ENCODE measurements at regions not wholly inside any gene's neighbourhood (a gene's known extent, or its start where the extent isn't known, plus 50 kb on each side); places are given as distances from the start of the nearest gene placed in this dataset.
"Not testable (repeated sequence)": the region's sequence is repeated elsewhere in the genome, so short reads cannot be mapped to it uniquely, and the experiment has no call there.

GRCh38 chr17:5895276-5895675 is 174.9 kb upstream of the WSCD1 start:
- Histone ChIP-seq H3K27ac (no peak overlapping the region), H3K36me3 (no peaks in the 10 kb centered on the region), H3K4me3 (no peak overlapping the region), H3K9me3 (no peaks in the 10 kb centered on the region), H3K4me1 (no peaks in the 10 kb centered on the region), H3K27me3 (no peaks in the 10 kb centered on the region)
- TF ChIP-seq, protein P1, sequence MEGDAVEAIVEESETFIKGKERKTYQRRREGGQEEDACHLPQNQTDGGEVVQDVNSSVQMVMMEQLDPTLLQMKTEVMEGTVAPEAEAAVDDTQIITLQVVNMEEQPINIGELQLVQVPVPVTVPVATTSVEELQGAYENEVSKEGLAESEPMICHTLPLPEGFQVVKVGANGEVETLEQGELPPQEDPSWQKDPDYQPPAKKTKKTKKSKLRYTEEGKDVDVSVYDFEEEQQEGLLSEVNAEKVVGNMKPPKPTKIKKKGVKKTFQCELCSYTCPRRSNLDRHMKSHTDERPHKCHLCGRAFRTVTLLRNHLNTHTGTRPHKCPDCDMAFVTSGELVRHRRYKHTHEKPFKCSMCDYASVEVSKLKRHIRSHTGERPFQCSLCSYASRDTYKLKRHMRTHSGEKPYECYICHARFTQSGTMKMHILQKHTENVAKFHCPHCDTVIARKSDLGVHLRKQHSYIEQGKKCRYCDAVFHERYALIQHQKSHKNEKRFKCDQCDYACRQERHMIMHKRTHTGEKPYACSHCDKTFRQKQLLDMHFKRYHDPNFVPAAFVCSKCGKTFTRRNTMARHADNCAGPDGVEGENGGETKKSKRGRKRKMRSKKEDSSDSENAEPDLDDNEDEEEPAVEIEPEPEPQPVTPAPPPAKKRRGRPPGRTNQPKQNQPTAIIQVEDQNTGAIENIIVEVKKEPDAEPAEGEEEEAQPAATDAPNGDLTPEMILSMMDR (IDR thresholded peaks at IDR 0.05), result no peak
- TF ChIP-seq POLR2A (IDR thresholded peaks at IDR 0.05), result no peak
- no peak for DNase-seq

DNA sequence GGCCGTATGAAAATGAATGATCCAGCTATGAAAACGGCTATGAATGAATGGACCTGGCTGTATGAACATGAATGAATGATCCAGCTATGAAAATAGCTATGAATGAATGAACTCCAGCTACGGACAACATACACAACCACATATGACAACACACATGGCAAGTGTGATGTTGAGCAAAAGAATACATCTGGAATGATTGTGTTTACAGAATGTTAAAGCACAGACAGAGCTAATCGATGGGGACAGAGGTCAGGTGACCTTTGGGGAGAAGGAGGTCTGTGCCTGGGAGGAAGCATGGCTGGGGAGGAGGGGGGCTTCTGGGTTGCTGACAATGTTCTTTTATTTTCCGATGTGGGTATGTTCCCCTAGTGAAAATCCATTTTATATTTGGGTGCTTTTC is 174.0 kb upstream of the WSCD1 start:
- Histone ChIP-seq H3K4me1 (no peaks in the 10 kb centered on the region), H3K27ac (no peak overlapping the region), H3K27me3 (no peaks in the 10 kb centered on the region), H3K9me3 (no peaks in the 10 kb centered on the region), H3K4me3 (no peak overlapping the region), H3K36me3 (no peaks in the 10 kb centered on the region)
- no peak for TF ChIP-seq POLR2A (IDR thresholded peaks at IDR 0.05)
- TF ChIP-seq, protein P1 (IDR thresholded peaks at IDR 0.05), result no peak
- no peak for DNase-seq

GRCh38 chr17:5897275-5897911 is 172.8 kb upstream of the WSCD1 start:
- Histone ChIP-seq H3K9me3 (no peaks in the 10 kb centered on the region), H3K4me1 (no peaks in the 10 kb centered on the region), H3K36me3 (no peaks in the 10 kb centered on the region), H3K4me3 (no peak overlapping the region), H3K27ac (no peak overlapping the region), H3K27me3 (no peaks in the 10 kb centered on the region)
- DNase-seq, result no peak
- TF ChIP-seq, protein P1 (IDR thresholded peaks at IDR 0.05), result no peak
- no peak for TF ChIP-seq POLR2A (IDR thresholded peaks at IDR 0.05)

DNA sequence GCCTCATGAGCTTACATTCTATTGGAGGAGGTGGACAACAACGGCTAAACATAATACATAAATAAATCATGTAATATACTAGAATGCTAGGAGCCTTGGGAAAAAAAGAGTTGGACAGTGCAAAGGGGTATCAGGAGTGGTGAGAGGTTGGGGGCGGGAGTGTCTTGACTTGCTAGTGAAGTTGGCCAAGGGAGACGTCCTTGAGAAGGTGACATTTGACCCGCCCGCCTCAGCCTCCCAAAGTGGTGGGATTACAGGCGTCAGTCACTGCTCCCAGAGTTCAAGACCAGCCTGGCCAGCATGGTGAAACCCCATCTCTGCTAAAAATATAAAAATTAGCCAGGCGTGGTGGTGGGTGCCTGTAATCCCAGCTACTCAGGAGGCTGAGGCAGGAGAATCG is 172.2 kb upstream of the WSCD1 start:
- not testable (repeated sequence) for H3K27me3 ChIP-seq, H3K27ac ChIP-seq, H3K4me3 ChIP-seq, H3K36me3 ChIP-seq, H3K4me1 ChIP-seq, H3K9me3 ChIP-seq, DNase-seq

DNA sequence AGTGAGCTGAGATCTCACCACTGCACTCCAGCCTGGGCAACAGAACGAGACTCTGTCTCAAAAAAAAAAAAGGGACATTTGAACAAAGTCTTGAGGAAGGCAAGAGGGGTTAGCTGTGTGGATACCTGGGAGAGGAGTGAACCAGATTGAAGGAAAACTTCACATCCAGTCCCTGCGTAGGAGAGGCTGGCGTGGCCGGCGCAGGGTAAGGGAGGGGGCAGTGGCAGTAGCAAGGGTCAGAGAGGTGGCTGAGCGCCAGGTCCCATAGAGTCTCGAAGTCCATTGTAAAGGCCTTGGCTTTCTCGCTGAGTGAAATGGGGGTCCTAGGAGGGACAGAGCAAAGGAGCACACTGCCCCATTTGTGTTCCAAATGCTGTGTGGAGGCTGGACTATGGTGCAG is 171.8 kb upstream of the WSCD1 start:
- H3K27ac ChIP-seq, result no peak overlapping the region
- DNase-seq, result no peak
- no peaks in the 10 kb centered on the region for H3K36me3 ChIP-seq
- H3K4me1 ChIP-seq, result no peaks in the 10 kb centered on the region
- no peak overlapping the region for H3K4me3 ChIP-seq
- H3K27me3 ChIP-seq, result no peaks in the 10 kb centered on the region
- no peak for TF ChIP-seq POLR2A (IDR thresholded peaks at IDR 0.05)
- TF ChIP-seq, protein P1 (IDR thresholded peaks at IDR 0.05), result no peak
- no peaks in the 10 kb centered on the region for H3K9me3 ChIP-seq

DNA sequence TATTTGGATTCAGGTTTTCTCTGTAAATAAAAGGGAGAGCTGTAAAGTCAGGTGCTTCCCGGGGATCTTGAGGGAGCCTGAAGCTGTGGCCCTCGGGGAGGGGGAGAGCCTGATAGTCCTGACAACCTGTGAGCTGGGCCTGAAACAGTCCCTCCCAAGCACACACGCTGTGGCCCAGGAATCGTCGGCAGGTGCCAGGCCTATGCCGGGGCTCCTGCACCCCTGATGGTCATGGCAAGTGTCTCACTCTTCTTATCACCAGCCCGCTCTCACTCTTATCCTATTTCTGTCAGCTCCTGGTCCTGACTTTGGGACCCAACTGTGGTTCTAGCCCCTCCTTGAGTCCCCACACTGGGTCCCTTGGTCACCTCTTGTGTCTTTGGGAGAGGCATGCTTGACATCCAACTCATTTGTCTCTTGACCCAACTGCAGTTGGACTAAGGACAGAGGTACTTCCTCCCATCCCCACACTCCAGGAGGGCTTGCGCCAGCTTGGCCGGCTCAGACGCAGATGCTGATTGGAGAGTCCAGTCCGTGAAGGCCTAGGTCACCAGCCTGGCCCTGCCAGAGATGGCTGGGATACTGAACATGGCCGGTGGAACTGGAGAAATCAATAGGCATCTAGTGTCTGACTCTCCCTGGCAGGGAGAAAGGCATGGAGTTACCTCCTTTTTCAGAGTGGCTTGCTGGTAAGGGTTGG is 170.5 kb upstream of the WSCD1 start:
- H3K27me3 ChIP-seq, result no peaks in the 10 kb centered on the region
- no peak overlapping the region for H3K27ac ChIP-seq
- H3K9me3 ChIP-seq, result no peaks in the 10 kb centered on the region
- H3K4me1 ChIP-seq, result no peaks in the 10 kb centered on the region
- TF ChIP-seq POLR2A (IDR thresholded peaks at IDR 0.05), result no peak
- TF ChIP-seq, protein P1 (IDR thresholded peaks at IDR 0.05), result no peak
- H3K36me3 ChIP-seq, result no peaks in the 10 kb centered on the region
- H3K4me3 ChIP-seq, result no peak overlapping the region
- DNase-seq, result no peak

All from Peyer's patch (tissue), 4 donors.